ENCODE measurements at regions not wholly inside any gene's neighbourhood (a gene's known extent, or its start where the extent isn't known, plus 50 kb on each side); places are given as distances from the start of the nearest gene placed in this dataset.

DNA sequence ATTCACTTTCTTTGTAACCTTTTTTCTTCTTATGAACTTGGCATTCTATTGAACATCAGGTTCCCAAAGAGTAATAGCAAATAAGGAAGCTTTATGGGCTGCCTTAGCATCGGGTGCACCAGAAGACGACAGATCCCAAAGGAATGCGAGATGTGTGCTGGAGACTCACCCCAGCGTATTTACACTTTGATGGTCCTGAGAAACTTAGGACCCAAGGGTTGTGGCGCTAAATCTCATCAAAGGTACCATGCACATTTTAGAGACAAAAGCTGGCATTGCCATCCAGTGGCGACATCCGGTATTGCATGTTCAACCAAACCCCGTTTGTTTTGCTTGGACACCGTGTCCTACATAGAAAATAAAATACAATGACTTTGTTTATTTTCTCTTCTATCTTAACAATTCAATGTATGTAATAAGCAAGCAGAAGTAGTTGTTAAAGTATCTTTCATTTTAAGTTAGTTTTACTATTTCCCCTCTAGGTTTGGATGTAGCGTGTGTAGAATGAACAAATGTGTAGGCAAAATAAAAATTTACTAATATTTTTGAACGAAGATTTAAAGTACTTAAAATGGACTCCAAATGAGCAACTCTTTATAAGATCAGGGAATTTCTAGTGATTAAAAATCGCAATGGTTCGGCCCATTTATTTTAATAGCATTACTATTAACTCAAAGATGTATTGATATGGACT lies 1154.8 kb downstream of the GATA3 start:
- no peaks in the 10 kb centered on the region for H3K9me2 ChIP-seq (ENCODE audit: low read depth, low read length)
- no peak overlapping the region for H3K4me2 ChIP-seq (ENCODE audit: low read length)
- H3K9ac ChIP-seq (ENCODE audit: low read length) = no peak overlapping the region
- no peaks in the 10 kb centered on the region for H4K20me1 ChIP-seq (ENCODE audit: insufficient read depth, low read length)
- TF ChIP-seq, protein P1, sequence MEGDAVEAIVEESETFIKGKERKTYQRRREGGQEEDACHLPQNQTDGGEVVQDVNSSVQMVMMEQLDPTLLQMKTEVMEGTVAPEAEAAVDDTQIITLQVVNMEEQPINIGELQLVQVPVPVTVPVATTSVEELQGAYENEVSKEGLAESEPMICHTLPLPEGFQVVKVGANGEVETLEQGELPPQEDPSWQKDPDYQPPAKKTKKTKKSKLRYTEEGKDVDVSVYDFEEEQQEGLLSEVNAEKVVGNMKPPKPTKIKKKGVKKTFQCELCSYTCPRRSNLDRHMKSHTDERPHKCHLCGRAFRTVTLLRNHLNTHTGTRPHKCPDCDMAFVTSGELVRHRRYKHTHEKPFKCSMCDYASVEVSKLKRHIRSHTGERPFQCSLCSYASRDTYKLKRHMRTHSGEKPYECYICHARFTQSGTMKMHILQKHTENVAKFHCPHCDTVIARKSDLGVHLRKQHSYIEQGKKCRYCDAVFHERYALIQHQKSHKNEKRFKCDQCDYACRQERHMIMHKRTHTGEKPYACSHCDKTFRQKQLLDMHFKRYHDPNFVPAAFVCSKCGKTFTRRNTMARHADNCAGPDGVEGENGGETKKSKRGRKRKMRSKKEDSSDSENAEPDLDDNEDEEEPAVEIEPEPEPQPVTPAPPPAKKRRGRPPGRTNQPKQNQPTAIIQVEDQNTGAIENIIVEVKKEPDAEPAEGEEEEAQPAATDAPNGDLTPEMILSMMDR (IDR thresholded peaks at IDR 0.05; ENCODE audit: low read length) = peak; percentile 69
- no peak for TF ChIP-seq EZH2 (IDR thresholded peaks at IDR 0.05; ENCODE audit: borderline replicate concordance, low read length)
- H3K27ac ChIP-seq (ENCODE audit: low read depth, low read length, poor library complexity, severe bottlenecking) = no peak overlapping the region
- no peak overlapping the region for H3K4me3 ChIP-seq (ENCODE audit: low read depth, low read length, poor library complexity, severe bottlenecking)
- H3K4me1 ChIP-seq (ENCODE audit: insufficient read depth, low read length, severe bottlenecking) = no peaks in the 10 kb centered on the region
- H3K27me3 ChIP-seq (ENCODE audit: insufficient read depth, low read length) = no peaks in the 10 kb centered on the region
- H3K36me3 ChIP-seq (ENCODE audit: insufficient read depth, low read length) = no peaks in the 10 kb centered on the region
- H2AFZ ChIP-seq (ENCODE audit: low read length) = no peak overlapping the region
- H3K9me3 ChIP-seq (ENCODE audit: low read length) = no peaks in the 10 kb centered on the region
- H3F3A ChIP-seq (ENCODE audit: insufficient read depth, low read length) = no peaks in the 10 kb centered on the region
- no peaks in the 10 kb centered on the region for H3K79me2 ChIP-seq (ENCODE audit: insufficient read depth, low read length)

DNA sequence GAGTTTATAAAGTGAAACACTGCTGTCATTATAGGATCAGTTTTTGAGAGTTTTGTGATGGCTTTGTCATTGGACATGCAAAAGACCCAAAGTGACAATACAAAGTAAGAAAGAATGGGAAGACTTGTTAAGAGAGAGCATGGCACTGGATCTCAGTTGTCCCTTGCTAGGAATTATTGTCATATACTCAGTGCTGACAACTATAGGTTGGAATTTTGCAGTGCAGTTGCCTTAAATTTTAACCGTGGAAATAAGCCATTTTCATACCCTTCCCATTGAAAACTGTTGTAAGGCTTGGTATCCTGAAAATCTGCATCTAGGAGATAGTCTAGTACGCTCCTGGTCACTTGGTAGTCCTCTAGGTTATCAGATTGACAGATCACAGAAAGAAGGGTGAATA lies 1156.7 kb downstream of the GATA3 start:
- Histone ChIP-seq H3K9me3 (ENCODE audit: low read length) (no peaks in the 10 kb centered on the region), H2AFZ (ENCODE audit: low read length) (no peak overlapping the region), H3K9ac (ENCODE audit: low read length) (no peak overlapping the region), H3K4me2 (ENCODE audit: low read length) (no peak overlapping the region), H3K4me3 (ENCODE audit: low read depth, low read length, poor library complexity, severe bottlenecking) (no peak overlapping the region), H4K20me1 (ENCODE audit: insufficient read depth, low read length) (no peaks in the 10 kb centered on the region), H3F3A (ENCODE audit: insufficient read depth, low read length) (no peaks in the 10 kb centered on the region), H3K36me3 (ENCODE audit: insufficient read depth, low read length) (no peaks in the 10 kb centered on the region), H3K9me2 (ENCODE audit: low read depth, low read length) (no peaks in the 10 kb centered on the region), H3K4me1 (ENCODE audit: insufficient read depth, low read length, severe bottlenecking) (no peaks in the 10 kb centered on the region), H3K27me3 (ENCODE audit: insufficient read depth, low read length) (no peaks in the 10 kb centered on the region), H3K79me2 (ENCODE audit: insufficient read depth, low read length) (no peaks in the 10 kb centered on the region), H3K27ac (ENCODE audit: low read depth, low read length, poor library complexity, severe bottlenecking) (no peak overlapping the region)
- TF ChIP-seq EZH2 (IDR thresholded peaks at IDR 0.05; ENCODE audit: borderline replicate concordance, low read length) = no peak

DNA sequence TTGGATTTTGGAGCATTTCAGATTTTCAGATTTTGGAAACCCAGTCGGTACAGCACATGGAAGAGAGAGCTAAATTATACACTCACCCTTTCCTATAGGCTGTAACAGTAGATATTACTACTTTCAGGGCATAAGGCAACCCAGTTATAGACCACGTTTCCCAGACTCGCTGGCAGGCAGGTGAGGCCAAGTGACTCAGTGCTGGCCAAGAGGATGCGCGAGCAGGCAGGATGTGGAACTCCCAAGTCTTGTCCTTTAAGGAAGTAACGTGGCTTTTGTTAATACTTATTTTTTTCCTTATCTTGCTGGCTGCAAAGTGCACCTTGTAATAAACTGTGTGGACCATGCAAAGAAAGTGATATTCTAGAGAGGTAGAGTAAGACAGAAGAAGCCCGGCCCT lies 1160.1 kb downstream of the GATA3 start:
- Histone ChIP-seq H3K4me1 (ENCODE audit: insufficient read depth, low read length, severe bottlenecking) (no peaks in the 10 kb centered on the region), H2AFZ (ENCODE audit: low read length) (no peak overlapping the region), H3K9me3 (ENCODE audit: low read length) (no peaks in the 10 kb centered on the region), H3K9me2 (ENCODE audit: low read depth, low read length) (no peaks in the 10 kb centered on the region), H3K79me2 (ENCODE audit: insufficient read depth, low read length) (no peaks in the 10 kb centered on the region), H4K20me1 (ENCODE audit: insufficient read depth, low read length) (no peaks in the 10 kb centered on the region), H3K27me3 (ENCODE audit: insufficient read depth, low read length) (no peaks in the 10 kb centered on the region), H3K9ac (ENCODE audit: low read length) (no peak overlapping the region), H3K4me2 (ENCODE audit: low read length) (no peak overlapping the region), H3K36me3 (ENCODE audit: insufficient read depth, low read length) (no peaks in the 10 kb centered on the region), H3K27ac (ENCODE audit: low read depth, low read length, poor library complexity, severe bottlenecking) (no peak overlapping the region), H3K4me3 (ENCODE audit: low read depth, low read length, poor library complexity, severe bottlenecking) (no peak overlapping the region), H3F3A (ENCODE audit: insufficient read depth, low read length) (no peaks in the 10 kb centered on the region)
- no peak for TF ChIP-seq EZH2 (IDR thresholded peaks at IDR 0.05; ENCODE audit: borderline replicate concordance, low read length)
- TF ChIP-seq, protein P1 (IDR thresholded peaks at IDR 0.05; ENCODE audit: low read length) = no peak

DNA sequence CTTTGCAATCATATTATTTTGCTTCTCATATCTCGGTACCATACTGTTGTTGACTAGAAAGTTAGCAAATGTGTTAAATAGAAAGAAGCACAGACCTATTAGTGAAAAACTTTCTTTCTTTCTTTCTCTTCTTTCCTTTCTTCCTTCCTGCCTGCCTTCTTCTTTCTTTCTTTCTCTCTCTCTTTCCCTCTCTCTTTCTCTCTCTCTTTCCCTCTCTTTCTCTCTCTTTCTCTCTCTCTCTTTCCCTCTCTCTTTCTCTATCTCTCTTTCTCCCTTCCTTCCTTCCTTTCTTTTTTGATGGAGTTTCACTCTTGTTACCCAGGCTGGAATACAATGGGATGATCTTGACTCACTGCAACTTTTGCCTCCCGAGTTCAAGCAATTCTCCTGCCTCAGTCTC lies 1160.6 kb downstream of the GATA3 start:
- Histone ChIP-seq H3K79me2 (ENCODE audit: insufficient read depth, low read length) (no peaks in the 10 kb centered on the region), H3K9me2 (ENCODE audit: low read depth, low read length) (no peaks in the 10 kb centered on the region), H4K20me1 (ENCODE audit: insufficient read depth, low read length) (no peaks in the 10 kb centered on the region), H3K4me1 (ENCODE audit: insufficient read depth, low read length, severe bottlenecking) (no peaks in the 10 kb centered on the region), H2AFZ (ENCODE audit: low read length) (no peak overlapping the region), H3K27ac (ENCODE audit: low read depth, low read length, poor library complexity, severe bottlenecking) (no peak overlapping the region), H3K4me2 (ENCODE audit: low read length) (no peak overlapping the region), H3K36me3 (ENCODE audit: insufficient read depth, low read length) (no peaks in the 10 kb centered on the region), H3K4me3 (ENCODE audit: low read depth, low read length, poor library complexity, severe bottlenecking) (no peak overlapping the region), H3F3A (ENCODE audit: insufficient read depth, low read length) (no peaks in the 10 kb centered on the region), H3K9ac (ENCODE audit: low read length) (no peak overlapping the region), H3K27me3 (ENCODE audit: insufficient read depth, low read length) (no peaks in the 10 kb centered on the region), H3K9me3 (ENCODE audit: low read length) (no peaks in the 10 kb centered on the region)
- TF ChIP-seq EZH2 (IDR thresholded peaks at IDR 0.05; ENCODE audit: borderline replicate concordance, low read length) = no peak
- TF ChIP-seq, protein P1 (IDR thresholded peaks at IDR 0.05; ENCODE audit: low read length) = no peak
